ENCODE measurements at regions not wholly inside any gene's neighbourhood (a gene's known extent, or its start where the extent isn't known, plus 50 kb on each side); places are given as distances from the start of the nearest gene placed in this dataset.

GRCh38 chr12:18207266-18207665, 54.1 kb upstream of the PIK3C2G start:
- no peak for DNase-seq (ENCODE audit: low read depth in 2 of 3, low spot score in 2 of 3)

GRCh38 chr12:18206198-18206597, 55.1 kb upstream of the PIK3C2G start:
- no peak for DNase-seq (ENCODE audit: low read depth in 2 of 3, low spot score in 2 of 3)

- DNase-seq (ENCODE audit: low read depth in 2 of 3, low spot score in 2 of 3) = no peak
Measured at GRCh38 chr12:18204053-18204452, 57.3 kb upstream of the PIK3C2G start.

GRCh38 chr12:18192119-18192518, 69.2 kb upstream of the PIK3C2G start:
- DNase-seq (ENCODE audit: low read depth in 2 of 3, low spot score in 2 of 3) = no peak

- DNase-seq (ENCODE audit: low read depth in 2 of 3, low spot score in 2 of 3) = no peak
Measured at GRCh38 chr12:18183141-18183540, 78.2 kb upstream of the PIK3C2G start.

- DNase-seq (ENCODE audit: low read depth in 2 of 3, low spot score in 2 of 3) = no peak
Measured at GRCh38 chr12:18171571-18171970, 81.6 kb upstream of the RERGL start.

GRCh38 chr12:18168016-18168415, 78.0 kb upstream of the RERGL start:
- DNase-seq (ENCODE audit: low read depth in 2 of 3, low spot score in 2 of 3) = no peak

- DNase-seq (ENCODE audit: low read depth in 2 of 3, low spot score in 2 of 3) = no peak
Measured at GRCh38 chr12:18165889-18166288, 75.9 kb upstream of the RERGL start.

- peak in 2 of 3 donors; percentile 7 to 30 for DNase-seq (ENCODE audit: low read depth in 2 of 3, low spot score in 2 of 3)
Measured at GRCh38 chr12:18165422-18165871, 75.5 kb upstream of the RERGL start.

- no peak for DNase-seq (ENCODE audit: low read depth in 2 of 3, low spot score in 2 of 3)
Measured at GRCh38 chr12:18160901-18161300, 70.9 kb upstream of the RERGL start.

- peak in 1 of 3 donors; percentile 49 for DNase-seq (ENCODE audit: low read depth in 2 of 3, low spot score in 2 of 3)
Measured at GRCh38 chr12:18158774-18159557, 69.0 kb upstream of the RERGL start.

- no peak for DNase-seq (ENCODE audit: low read depth in 2 of 3, low spot score in 2 of 3)
Measured at GRCh38 chr12:18153826-18154225, 63.8 kb upstream of the RERGL start.

- no peak for DNase-seq (ENCODE audit: low read depth in 2 of 3, low spot score in 2 of 3)
Measured at GRCh38 chr12:18151036-18151435, 61.0 kb upstream of the RERGL start.

GRCh38 chr12:18148961-18149360, 59.0 kb upstream of the RERGL start:
- DNase-seq (ENCODE audit: low read depth in 2 of 3, low spot score in 2 of 3) = no peak

GRCh38 chr12:18146363-18146762, 56.4 kb upstream of the RERGL start:
- DNase-seq (ENCODE audit: low read depth in 2 of 3, low spot score in 2 of 3) = peak in 1 of 3 donors; percentile 52

GRCh38 chr12:18145924-18146323, 55.9 kb upstream of the RERGL start:
- no peak for DNase-seq (ENCODE audit: low read depth in 2 of 3, low spot score in 2 of 3)

GRCh38 chr12:18141048-18141982, 51.3 kb upstream of the RERGL start:
- DNase-seq (ENCODE audit: low read depth in 2 of 3, low spot score in 2 of 3) = no peak

GRCh38 chr12:18139989-18140596, 50.1 kb upstream of the RERGL start:
- DNase-seq (ENCODE audit: low read depth in 2 of 3, low spot score in 2 of 3) = peak in 2 of 3 donors; percentile 6 to 46

Measured in hematopoietic multipotent progenitor cell (in vitro differentiated cells).